HG03432 (cell line): ENCODE measurements at regions not wholly inside any gene's neighbourhood (a gene's known extent, or its start where the extent isn't known, plus 50 kb on each side); places are given as distances from the start of the nearest gene placed in this dataset.

Source experiments
- ATAC-seq: cut with Tn5 transposase; IDR thresholded peaks from one replicate; pipeline ENCODE4 v1.9.1; 2021; ENCODE audit warnings: mild to moderate bottlenecking, moderate library complexity; ENCODE audit not compliant: unreplicated experiment

DNA sequence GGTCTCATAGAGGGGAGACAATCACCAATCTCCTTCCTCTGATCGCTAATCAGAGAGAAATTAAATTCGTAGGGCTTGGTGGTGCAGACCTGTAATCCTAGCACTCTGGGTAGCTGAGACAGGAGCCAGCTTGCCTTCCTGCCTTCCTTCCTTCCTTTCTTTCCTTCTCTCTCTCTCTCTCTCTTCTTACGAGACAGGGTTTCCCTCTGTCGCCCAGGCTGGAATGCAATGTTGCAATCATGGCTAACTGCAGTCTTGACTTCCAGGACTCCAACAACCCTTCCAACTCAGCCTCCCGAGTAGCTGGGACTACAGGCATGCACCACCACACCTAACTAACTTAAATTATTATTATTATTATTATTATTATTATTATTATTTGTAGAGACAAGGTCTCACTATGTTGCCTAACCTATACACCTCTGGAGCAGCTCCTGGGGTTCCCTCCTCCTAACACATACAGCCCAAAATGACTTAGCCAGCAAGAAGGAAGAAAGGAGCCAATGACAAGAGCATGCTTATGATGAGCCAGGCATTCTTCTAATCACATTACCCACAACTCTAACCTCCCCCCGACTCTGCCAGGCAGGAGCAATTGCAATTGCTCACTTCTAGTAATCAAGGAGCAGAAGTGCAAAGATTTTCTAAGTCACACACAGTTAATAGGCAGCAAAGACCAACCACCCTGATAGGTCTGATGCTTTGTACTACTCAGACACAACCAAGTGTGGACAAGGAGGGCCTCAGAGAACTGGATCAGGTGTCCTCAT is 105.4 kb upstream of the F3 start:
- ATAC-seq: no peak

DNA sequence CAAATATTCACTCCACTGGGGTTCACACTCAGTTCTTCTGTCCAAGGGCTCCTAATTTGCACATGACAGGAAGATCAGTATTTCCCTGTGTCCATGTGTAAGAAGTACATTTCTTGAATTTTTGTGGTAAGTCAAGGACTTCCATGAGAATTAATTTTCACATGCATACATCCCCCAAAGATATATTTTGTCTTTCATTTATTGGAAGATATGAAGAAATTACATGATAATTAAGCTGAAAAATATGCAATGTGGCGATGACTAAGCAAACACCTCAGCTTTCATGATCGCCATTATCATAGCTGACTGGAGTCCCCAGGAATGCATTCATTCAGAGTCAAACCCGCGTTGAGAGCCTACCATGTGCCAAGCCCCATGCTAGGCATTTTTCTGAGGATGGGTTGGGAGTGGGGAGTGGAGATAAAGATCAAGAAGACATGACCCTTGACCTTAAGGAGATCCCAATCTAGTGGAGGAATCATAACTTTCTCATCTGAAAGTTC is 104.6 kb upstream of the F3 start:
- no peak for ATAC-seq

DNA sequence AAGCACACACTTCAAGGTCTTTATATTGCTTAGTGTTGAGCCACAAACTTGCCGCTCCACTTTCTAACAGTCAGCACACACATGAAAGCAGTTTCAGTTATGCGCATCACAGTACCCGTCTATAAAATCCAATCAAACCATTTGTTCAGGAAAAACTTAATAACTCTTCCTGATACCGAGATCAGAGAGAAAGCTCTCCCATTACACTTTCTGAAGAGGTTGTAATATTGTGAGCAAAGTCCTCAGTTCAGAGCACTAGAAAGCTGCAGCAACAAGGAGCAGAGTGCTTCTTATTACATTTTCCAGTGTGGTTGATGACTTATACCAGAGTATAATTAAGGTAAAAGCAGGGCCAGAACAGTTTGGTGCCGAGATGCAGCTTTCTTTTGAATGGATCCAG is 102.8 kb upstream of the F3 start:
- ATAC-seq: no peak

DNA sequence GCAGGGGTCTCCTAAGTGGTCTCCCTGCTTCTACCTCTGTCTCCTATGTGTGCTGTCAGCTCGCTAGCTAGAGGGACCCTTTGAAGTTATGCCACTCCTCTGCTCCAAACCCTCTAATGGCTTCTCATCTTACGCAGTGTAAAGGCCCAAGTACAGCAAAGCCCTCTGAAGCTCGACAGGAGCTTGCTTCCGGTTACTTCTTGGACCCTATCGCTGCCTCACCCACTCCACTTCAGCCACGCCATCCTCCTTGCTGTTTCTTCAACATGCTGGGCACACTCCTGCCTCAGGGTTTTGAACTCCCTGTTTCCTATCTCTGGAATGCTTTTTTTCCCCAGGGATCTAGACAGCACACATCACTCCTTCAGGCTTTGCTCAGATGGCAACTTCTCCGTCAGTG is 102.3 kb upstream of the F3 start:
- no peak for ATAC-seq

DNA sequence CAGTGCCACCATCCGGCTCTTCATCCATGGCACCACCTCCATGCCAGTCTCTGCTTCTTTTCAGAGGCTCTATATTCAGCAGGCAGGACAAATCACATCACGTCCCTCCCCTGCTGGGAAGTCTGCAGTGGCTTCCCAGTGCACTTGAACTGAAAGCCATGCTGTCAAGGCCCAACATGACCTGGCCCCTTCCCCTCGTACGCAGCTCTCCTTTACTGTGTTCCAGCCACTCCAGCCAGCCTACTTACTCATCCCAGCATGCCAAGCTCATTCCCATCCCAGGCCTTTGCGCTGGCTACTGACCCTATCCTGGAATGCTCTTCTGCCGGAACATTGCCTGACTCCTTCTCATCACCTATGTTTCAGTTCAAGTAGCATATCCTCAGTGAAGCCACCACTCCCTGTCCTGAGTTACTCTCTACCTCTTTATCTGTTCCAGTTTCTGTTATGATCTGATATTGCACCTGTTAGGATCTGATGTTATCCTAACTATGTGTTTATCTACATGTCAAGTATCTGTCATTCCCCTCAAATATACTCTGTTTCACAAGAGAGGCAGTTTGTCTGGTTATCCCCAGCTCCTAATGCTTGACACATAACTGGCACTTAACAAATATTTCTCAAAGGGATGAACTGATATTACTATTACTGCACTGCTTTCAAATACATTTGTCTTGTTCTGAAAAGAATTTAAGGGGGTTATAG is 101.2 kb upstream of the F3 start:
- ATAC-seq: no peak

DNA sequence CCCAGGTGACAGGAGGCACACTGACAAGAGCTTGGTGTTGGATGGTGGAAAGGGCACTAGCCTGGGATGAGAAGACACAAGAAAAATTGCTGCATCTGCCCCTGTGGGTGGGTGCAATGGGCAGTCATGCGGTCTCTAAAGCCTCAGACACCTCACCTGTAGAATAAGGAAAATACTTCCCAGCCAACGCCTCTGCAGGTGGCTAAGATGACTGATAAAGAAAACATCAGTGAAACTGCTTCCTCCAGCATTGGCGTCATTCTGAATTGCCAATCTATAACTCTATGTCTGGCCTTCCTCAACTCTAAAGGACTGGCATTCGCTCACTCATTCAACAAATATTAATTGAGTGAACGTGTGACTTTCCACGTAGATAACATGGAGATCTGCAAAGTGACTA is 100.4 kb upstream of the F3 start:
- no peak for ATAC-seq

DNA sequence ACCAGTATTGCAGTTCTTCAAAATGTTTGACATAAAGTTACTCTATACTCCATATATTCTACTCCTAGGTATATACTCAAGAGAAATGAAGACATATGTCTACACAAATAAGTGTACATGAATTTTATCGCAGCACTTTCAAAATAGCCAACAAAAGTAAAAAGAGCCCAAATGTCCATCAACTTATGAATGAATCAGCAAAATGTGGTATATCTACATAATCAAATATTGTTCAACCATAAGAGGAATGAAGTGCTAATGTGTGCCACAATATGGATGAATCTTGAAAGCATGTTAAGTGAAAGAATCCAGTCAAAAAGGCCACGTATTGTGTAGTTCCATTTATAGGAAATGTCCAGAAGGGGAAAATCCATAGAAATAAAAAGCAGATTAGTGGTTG is 98.6 kb upstream of the F3 start:
- no peak for ATAC-seq

DNA sequence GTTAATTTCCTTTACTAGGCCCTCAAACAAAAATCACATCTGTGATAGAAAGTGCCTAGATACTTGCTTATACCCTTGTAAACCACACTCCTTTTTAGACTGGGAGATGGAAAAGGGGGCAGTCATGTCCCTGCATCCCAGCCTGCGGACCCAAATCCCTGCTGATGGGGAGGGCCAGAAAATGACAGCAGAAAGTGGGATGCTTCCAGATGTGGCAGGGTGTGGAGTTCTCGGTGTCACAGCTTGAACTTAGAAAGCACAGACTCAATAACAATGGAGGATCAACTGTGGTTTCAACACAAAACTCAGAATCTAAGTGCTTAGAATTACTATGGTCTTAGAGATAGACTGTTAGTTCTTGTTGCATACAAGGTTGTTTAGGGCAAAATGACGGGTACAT is 95.6 kb upstream of the F3 start:
- no peak for ATAC-seq

DNA sequence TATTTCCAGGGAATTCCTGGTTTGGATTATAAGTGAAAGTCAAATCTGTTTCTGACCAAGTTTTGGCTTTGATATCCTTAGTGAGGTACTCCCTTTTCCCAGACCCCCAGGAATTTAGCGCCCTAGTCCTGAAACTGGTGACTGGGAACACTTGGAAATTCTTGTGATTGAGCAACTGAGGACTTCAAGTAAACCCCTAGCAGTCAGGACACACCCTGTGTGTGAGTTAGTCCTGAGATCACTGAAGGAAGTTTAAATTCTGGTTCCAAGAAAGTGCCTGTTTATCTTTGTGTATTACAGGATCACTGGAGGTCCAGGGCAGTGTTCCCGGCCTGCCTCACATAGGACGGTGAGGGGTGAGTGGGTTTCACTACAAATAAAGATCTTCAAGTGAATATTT is 95.1 kb upstream of the F3 start:
- no peak for ATAC-seq

DNA sequence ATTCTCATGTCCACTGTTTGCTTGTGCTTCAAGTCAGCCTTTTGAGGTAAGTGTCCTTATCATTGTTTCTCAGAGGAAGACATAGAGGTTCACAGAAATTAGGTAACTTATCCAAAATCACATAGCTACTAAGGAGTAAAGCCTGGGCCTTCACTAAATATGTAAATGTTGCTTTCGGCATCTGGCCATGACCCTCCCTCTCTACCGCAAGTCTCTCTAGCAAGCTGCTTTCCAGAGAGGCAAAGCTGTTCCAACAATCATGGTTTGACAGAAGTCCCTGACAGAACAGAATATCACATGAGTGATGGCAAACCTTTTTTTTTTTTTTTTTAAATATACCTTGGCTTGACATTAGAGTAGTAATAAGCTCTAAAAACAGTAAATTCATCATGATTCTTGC is 94.5 kb upstream of the F3 start:
- ATAC-seq: no peak

DNA sequence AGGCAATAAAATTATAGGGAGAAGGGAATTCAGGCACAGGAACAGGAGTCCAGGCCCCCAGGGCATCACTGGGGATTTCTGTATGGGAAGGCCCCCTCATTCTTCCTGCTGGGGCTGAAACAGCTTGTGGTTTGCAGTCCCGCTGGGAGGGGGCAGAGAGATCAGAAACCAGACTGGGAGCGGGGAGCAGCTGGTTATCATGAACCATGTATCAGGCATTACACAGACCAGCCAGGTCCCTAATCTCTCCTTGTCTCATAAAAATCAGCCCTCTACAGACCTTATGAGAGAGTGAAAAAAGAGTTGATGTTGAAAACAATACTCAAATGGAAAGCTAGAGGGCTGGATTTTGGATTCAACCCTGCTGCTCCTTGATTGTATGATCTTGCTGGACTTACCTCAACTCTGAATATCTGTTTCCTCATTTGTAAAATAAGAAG is 93.4 kb upstream of the F3 start:
- ATAC-seq: no peak

DNA sequence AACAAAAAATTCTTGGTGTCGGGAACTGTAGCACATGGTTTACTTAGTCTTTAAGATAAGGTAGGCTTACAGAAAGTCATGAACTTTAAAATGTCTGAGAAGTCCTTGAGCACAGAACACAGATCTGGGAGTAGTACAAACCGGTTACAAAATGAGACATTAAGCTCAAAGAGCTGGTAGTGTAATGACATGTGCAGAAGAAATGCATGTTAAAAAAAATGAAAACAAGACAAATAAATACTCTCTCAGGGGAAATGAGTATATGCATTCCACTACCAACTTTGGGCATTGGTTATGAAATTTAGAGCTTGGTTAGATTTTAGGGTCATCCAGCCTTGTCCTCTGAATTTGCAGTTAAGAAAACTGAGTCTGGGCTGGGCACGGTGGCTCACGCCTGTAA is 91.5 kb upstream of the F3 start:
- no peak for ATAC-seq

DNA sequence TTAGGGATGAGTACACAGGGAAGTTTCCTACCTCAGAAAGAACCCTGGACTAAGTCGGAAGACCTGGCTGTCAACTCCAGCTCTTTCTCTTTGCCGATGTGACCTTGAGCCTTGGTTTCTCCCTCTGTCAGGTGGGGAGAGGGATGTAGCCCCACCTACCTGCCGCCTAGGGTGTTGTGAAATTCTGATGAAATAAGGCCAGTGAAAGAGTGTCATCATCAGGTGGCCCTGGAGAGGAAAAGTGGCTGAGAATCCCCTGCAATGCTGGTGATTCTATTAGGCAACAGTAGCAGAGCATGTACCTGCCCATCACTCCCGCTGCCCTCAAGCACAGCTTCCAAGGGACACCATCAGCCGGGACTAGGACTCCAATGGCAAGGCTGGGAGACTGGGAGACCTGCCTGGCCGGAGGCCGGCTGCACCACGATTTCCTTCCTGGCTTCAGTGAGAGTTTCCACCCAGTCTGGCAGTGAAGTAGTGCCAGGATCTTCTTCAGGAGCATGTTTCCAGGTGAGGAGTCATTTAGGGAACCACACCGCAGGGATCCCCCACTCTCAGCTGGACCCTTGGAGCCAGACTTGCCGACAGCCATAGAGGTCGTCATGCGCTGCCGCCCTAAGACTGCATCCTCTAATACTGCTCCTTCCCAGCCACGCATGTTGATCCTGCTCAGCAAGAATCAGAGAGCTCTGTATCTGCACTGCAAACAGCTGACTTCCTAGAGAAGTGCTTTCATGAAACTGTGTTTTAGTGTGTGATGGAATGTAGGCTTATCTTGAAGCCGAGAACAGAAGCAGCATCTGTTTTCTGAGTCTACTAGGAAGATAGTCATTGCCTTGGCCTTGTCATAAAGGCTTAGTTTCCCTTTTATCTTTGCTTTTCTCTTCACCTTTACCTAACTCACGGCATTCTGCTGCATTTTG is 88.0 kb upstream of the F3 start:
- no peak for ATAC-seq

DNA sequence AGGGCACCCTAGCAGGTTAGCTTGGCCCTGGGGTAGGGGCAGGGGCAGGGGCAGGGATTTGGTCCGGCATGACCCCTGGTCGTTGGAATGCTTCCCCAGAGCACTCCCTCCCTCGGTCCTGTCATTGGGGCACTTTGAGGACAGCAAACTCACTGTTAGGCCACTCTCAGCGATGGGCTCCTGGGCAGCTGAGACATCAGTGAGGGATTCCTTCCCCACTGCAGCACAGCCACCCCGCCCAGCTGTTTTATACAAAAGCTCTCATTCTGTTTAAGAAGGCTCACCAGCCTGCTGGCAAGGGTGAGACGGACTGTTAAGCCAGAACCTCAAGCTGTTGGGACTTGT is 86.9 kb upstream of the F3 start:
- no peak for ATAC-seq

DNA sequence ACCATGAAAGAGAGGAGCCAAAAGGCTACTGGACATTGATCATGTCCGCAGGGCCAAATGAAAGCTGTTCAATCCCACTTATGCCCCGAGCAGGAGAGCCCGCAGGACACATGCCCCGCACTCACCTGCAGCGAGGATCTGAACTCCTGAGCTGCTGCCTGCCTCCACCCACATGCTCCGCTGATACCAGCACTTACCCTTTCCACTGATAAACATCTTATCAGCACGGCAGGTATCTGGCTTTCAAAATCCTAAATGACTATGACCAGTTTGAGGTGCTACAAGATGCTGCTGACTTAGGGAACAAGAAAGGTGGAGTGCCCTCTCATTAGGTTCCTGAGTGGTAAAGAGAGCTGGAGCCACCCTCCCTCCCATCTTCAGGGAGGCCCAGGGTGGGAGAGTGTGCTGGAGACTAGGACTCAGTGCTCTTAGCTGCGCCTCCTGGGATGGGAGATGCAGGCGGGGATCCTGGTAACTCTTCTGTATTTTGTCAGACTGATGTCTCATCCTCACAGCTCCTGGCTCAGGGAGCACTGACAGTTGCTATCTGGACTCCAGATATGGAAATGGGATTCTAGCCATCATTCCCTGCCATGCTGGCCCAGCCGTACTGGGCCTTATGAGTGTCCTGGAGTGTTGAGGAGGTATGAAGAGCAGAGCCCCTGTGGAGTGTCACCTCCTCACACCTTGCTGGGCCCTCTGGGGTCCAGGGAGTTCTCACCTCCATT is 86.4 kb upstream of the F3 start:
- no peak for ATAC-seq

DNA sequence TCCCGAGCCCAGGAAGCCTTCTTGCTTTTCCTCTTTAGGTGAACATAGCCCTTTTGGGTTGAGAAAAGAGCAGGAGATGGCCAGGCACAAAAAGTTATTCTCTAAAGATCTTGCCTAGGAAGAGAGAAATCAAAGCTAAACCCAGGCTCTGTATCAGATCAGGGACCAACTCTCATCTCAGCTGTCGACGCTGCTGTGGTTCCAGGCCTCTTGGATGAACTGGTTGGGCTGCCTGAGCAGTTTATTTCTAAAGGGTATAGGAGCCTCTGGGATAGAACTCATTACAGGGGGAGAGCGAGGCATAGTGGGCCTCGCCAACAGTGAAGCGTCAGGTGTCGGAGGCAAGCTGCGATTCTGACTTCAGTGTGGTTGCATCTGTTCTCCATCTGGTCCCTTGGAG is 82.6 kb upstream of the F3 start:
- no peak for ATAC-seq

DNA sequence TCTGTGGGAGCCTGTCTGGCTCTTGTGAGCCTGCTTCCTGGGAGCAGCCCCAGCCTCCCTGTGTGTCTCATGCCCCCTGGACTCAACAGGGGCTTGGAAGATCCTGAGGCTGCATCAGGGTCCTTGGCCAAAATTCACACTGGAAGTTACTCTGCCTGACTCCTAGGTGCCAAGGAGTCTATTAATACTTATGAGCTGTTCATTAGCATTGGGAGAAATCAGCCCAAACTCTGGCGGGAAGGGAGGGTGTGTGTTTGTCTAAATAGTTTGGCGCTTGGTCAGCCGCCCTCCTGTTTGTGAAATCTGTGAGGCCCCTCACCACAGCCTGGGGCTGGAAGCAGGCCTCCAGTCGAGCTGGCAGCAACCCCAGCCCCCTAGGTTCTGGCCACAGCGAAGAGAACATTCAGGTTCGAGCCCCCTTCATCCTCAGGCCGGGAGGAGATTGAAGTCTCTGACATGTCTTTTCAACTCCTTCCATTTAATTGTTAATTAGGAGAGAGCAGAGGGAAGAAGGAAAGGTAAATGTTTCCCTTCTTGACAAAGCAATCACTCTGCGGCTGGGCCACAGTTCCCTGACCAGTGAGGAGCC is 82.1 kb upstream of the F3 start:
- no peak for ATAC-seq

DNA sequence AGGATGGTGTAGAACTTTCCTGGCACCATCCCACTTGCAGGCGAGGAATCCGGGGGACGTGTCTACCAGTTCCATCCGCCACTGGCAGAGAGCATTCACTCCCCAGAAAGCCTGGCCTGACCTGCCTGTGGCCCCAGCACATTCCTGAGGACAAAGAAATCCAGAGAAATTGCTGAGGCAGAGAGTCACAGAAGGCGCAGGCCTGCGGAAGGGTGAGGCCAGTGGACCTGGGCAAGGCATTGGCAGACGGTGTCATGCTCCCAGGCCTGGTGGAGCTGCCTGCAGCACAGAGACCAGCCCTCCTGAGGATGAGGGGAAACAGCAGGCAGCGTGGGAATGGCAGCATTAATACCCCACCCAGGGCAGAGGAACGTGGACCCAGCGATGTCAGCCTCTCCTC is 81.2 kb upstream of the F3 start:
- ATAC-seq: no peak

DNA sequence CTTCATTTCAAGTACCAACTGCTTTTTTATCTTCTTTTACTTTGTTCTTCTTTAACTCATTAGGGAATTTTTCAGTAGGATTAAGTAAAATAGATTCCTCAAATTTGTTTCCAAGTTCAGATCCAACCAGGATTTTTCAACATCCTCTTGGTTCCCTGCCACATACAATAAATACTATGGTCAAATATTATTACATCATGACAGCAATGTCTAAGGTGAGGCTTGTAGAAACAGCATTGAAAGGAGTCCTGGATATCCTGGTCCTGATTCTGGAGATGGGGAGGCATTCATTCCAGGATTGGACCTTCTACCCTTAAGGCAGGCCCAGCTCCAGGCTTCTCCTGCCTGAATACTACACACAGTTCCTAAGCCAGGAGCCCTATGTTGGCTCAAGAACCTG is 80.2 kb upstream of the F3 start:
- no peak for ATAC-seq

DNA sequence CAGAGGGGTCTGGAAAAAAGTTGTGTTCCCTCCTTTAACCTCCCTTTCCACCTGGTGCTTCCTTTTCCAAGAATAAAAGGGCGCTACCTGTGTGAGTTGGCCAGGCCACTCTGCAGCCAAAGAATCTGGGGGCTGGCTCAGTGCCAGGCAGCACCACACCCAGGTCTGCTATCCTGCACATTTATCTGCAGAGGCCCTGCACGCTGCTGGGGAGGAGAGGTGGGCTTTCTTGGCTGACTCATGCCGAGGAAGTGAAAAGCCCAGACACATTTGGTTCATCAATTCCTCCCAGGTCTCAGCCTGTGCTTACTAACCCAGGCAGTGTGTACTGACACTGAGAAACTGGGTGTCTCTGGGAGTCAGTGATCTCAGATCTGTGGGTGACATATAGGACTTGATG is 79.8 kb upstream of the F3 start:
- ATAC-seq: no peak
